ENCODE measurements at regions not wholly inside any gene's neighbourhood (a gene's known extent, or its start where the extent isn't known, plus 50 kb on each side); places are given as distances from the start of the nearest gene placed in this dataset.
"Not testable (repeated sequence)": the region's sequence is repeated elsewhere in the genome, so short reads cannot be mapped to it uniquely, and the experiment has no call there.

GRCh38 chr15:38642689-38643270 is 78.2 kb upstream of the RASGRP1 start:
- DNase-seq (ENCODE audit: low read depth, low spot score) (no peak), FAIRE-seq (no peak)
- H3K9ac ChIP-seq (replicated peaks; ENCODE audit: extremely low read depth, insufficient read depth, low read length) = no peak overlapping the region
- H3K27ac ChIP-seq (ENCODE audit: insufficient read depth, low read depth, low read length) = no peak overlapping the region
- no peak for TF ChIP-seq POLR2AphosphoS5 (IDR thresholded peaks at IDR 0.05; ENCODE audit: insufficient read depth, low read depth, low read length)
- TF ChIP-seq FOS (IDR thresholded peaks at IDR 0.05; ENCODE audit: borderline replicate concordance, insufficient read depth, low read length) = no peak
- no peak for TF ChIP-seq JUN (IDR thresholded peaks at IDR 0.05; ENCODE audit: borderline replicate concordance, insufficient read depth, insufficient read length, low read depth)
- TF ChIP-seq MYC (IDR thresholded peaks at IDR 0.05; ENCODE audit: low read depth, low read length) = no peak
- no peak for TF ChIP-seq POLR2A (IDR thresholded peaks at IDR 0.05; ENCODE audit: low read depth, low read length)
- ChIA-PET POLR2A (no interaction called here), CTCF (interaction anchor here (0.7 to 1.9 kb wide), 4 partner anchors 11 to 202 kb away, joined by 3 to 7 read pairs (median 4); no protein-coding TSS in a partner anchor)
- peaks cover 8 to 14% of the 10 kb centered on the region in 2 experiments for H3K27me3 ChIP-seq (ENCODE audit: control insufficient read depth in 2 of 2, insufficient read depth in 2 of 2, low read length in 2 of 2)
- dilution Hi-C loops (cut with MboI; ENCODE audit: extremely low pct_ligation_motif_present, low sequenced_read_pairs) (no loop called here), intact Hi-C loops (cut with micrococcal nuclease) (no loop called here)
- no TSS peak for BruUV-seq (replicated peaks)
- H4K20me1 ChIP-seq (replicated peaks; ENCODE audit: control insufficient read depth, extremely low read depth, insufficient read depth, low read length) = no peaks in the 10 kb centered on the region
- H3K4me2 ChIP-seq (ENCODE audit: insufficient read depth, low read length) = no peak overlapping the region
- H3K79me2 ChIP-seq (ENCODE audit: control insufficient read depth, insufficient read depth, low read length) = no peaks in the 10 kb centered on the region
- no peak overlapping the region for H2AFZ ChIP-seq (ENCODE audit: low read depth, low read length)
- no peaks in the 10 kb centered on the region for H3K9me3 ChIP-seq (replicated peaks; ENCODE audit: control insufficient read depth, insufficient read depth, low read length)
- no peak overlapping the region for H3K4me3 ChIP-seq (replicated peaks in 1 of 3; ENCODE audit: insufficient read depth in 1 of 3, low read depth in 1 of 3, low read length in 3 of 3)
- H3K4me1 ChIP-seq (ENCODE audit: control insufficient read depth, extremely low read depth, insufficient read depth, low read length) = no peaks in the 10 kb centered on the region
- H3K36me3 ChIP-seq (ENCODE audit: control insufficient read depth in 2 of 2, extremely low read depth in 1 of 2, insufficient read depth in 2 of 2, low read length in 2 of 2) = no peaks in the 10 kb centered on the region
- no peaks in the 10 kb centered on the region for H3K9me1 ChIP-seq (replicated peaks; ENCODE audit: control insufficient read depth, extremely low read depth, insufficient read depth, low read length)

GRCh38 chr15:38644353-38644752 is 79.7 kb upstream of the RASGRP1 start:
- not testable (repeated sequence) for FAIRE-seq

More at GRCh38 chr15:38644353-38644752, 79.7 kb upstream of the RASGRP1 start:
- H3K9ac ChIP-seq (replicated peaks; ENCODE audit: extremely low read depth, insufficient read depth, low read length); POLR2A ChIA-PET; H3K36me3 ChIP-seq (ENCODE audit: control insufficient read depth in 2 of 2, extremely low read depth in 1 of 2, insufficient read depth in 2 of 2, low read length in 2 of 2); CTCF ChIA-PET; H2AFZ ChIP-seq (ENCODE audit: low read depth, low read length); H3K27ac ChIP-seq (ENCODE audit: insufficient read depth, low read depth, low read length); H3K79me2 ChIP-seq (ENCODE audit: control insufficient read depth, insufficient read depth, low read length); H3K9me1 ChIP-seq (replicated peaks; ENCODE audit: control insufficient read depth, extremely low read depth, insufficient read depth, low read length); dilution Hi-C loops (cut with MboI; ENCODE audit: extremely low pct_ligation_motif_present, low sequenced_read_pairs); H3K4me1 ChIP-seq (ENCODE audit: control insufficient read depth, extremely low read depth, insufficient read depth, low read length); intact Hi-C loops (cut with micrococcal nuclease); DNase-seq (ENCODE audit: low read depth, low spot score); H4K20me1 ChIP-seq (replicated peaks; ENCODE audit: control insufficient read depth, extremely low read depth, insufficient read depth, low read length); BruUV-seq (replicated peaks); H3K4me3 ChIP-seq (replicated peaks in 1 of 3; ENCODE audit: insufficient read depth in 1 of 3, low read depth in 1 of 3, low read length in 3 of 3); H3K9me3 ChIP-seq (replicated peaks; ENCODE audit: control insufficient read depth, insufficient read depth, low read length); H3K4me2 ChIP-seq (ENCODE audit: insufficient read depth, low read length): not testable (repeated sequence)
- peaks cover 9 to 12% of the 10 kb centered on the region in 2 experiments for H3K27me3 ChIP-seq (ENCODE audit: control insufficient read depth in 2 of 2, insufficient read depth in 2 of 2, low read length in 2 of 2)

Data from endothelial cell of umbilical vein (primary cell).